ENCODE measurements at regions not wholly inside any gene's neighbourhood (a gene's known extent, or its start where the extent isn't known, plus 50 kb on each side); places are given as distances from the start of the nearest gene placed in this dataset.

DNA sequence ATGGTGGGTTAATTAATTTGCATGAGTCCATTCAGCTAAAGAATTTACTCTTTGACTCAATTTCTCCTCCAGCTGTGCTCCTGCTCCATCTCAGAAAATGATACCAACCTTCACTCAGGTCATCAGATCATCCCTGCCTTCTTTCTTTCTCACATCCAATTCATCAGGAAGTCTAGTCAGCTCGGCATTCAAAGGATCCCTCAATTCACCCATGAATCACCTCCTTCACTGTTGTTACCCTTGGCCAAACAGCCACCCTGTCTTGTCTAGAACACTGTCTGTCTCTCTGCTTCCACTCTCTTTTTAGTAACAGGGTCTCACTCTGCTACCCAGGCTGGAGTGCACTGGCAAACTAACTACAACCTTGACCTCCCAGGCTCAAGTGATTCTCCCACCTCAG is 337.4 kb upstream of the SFRP2 start:
- TF ChIP-seq, protein P1, sequence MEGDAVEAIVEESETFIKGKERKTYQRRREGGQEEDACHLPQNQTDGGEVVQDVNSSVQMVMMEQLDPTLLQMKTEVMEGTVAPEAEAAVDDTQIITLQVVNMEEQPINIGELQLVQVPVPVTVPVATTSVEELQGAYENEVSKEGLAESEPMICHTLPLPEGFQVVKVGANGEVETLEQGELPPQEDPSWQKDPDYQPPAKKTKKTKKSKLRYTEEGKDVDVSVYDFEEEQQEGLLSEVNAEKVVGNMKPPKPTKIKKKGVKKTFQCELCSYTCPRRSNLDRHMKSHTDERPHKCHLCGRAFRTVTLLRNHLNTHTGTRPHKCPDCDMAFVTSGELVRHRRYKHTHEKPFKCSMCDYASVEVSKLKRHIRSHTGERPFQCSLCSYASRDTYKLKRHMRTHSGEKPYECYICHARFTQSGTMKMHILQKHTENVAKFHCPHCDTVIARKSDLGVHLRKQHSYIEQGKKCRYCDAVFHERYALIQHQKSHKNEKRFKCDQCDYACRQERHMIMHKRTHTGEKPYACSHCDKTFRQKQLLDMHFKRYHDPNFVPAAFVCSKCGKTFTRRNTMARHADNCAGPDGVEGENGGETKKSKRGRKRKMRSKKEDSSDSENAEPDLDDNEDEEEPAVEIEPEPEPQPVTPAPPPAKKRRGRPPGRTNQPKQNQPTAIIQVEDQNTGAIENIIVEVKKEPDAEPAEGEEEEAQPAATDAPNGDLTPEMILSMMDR (IDR thresholded peaks at IDR 0.05): no peak
- no peak for TF ChIP-seq EZH2 (IDR thresholded peaks at IDR 0.05; ENCODE audit: borderline replicate concordance, insufficient read depth, low read depth, low read length, poor library complexity, severe bottlenecking)
- no peak overlapping the region for H3K9ac ChIP-seq (ENCODE audit: low read length)

DNA sequence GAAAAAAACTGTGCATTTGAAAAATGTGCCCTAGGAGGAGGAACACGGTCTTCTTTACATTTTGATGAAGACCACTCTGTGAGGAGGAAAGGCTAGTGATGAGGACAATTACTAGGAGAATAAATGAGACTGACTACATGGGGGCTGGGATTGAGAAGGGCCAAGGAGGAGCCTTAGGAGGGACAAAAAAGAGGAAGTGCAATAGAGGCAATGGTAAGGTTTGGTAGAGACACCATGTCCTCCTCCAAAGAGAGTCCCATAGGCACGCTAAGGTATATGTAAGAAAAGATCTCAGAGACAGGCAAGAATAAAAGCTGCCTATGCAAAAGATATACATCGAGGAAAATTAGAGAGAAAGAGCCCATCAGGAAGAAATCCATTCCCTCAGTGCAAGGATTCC is 336.5 kb upstream of the SFRP2 start:
- Mint-ChIP-seq H3K4me3 (no peak overlapping the region), H3K27ac (no peak overlapping the region), H3K4me1 (no peaks in the 10 kb centered on the region), H3K27me3 (peaks cover 8% of the 10 kb centered on the region), H3K9me3 (ENCODE audit: insufficient read depth) (peaks cover 7% of the 10 kb centered on the region)
- Histone ChIP-seq H3K4me2 (replicated peaks; ENCODE audit: low read depth, low read length, poor library complexity, severe bottlenecking) (no peak overlapping the region), H3K36me3 (replicated peaks in 1 of 2; ENCODE audit: control extremely low read depth in 1 of 2, control insufficient read depth in 1 of 2, extremely low read depth in 1 of 2, insufficient read depth in 2 of 2, low read length in 1 of 2) (no peaks in the 10 kb centered on the region), H3K27me3 (replicated peaks in 1 of 4; ENCODE audit: control extremely low read depth in 1 of 4, control insufficient read depth in 3 of 4, insufficient read depth in 4 of 4, low read length in 3 of 4) (no peaks in the 10 kb centered on the region), H3K27ac (ENCODE audit: low read length in 2 of 2) (no peak overlapping the region), H3K4me1 (ENCODE audit: control insufficient read depth in 2 of 2, insufficient read depth in 2 of 2, low read length in 2 of 2) (no peaks in the 10 kb centered on the region), H4K20me1 (ENCODE audit: control insufficient read depth, insufficient read depth, low read length, poor library complexity, severe bottlenecking) (no peaks in the 10 kb centered on the region), H3K4me3 (ENCODE audit: control extremely low read depth in 1 of 5, extremely low read depth in 1 of 5, insufficient read depth in 1 of 5, low read depth in 2 of 5, low read length in 4 of 5) (no peak overlapping the region), H3K9ac (ENCODE audit: low read length) (no peak overlapping the region), H2AFZ (ENCODE audit: insufficient read depth, low read depth, low read length, poor library complexity, severe bottlenecking) (no peak overlapping the region), H3K9me3 (ENCODE audit: control extremely low read depth in 1 of 3, control insufficient read depth in 2 of 3, insufficient read depth in 1 of 3, low read length in 2 of 3) (peaks cover 0 to 9% (median 0%) of the 10 kb centered on the region in 3 donors), H3K79me2 (ENCODE audit: control insufficient read depth, insufficient read depth, low read length) (no peaks in the 10 kb centered on the region)
- ChIA-PET POLR2A (no interaction called here), CTCF (no interaction called here)
- intact Hi-C loops (cut with micrococcal nuclease): no loop called here
- 72% methylated on average over 3 of the region's 3 CpGs for WGBS (ENCODE audit: insufficient coverage)
- no peak for ATAC-seq (ENCODE audit: low read depth)
- TF ChIP-seq EZH2 (IDR thresholded peaks at IDR 0.05; ENCODE audit: borderline replicate concordance, insufficient read depth, low read depth, low read length, poor library complexity, severe bottlenecking): no peak
- TF ChIP-seq, protein P1 (IDR thresholded peaks at IDR 0.05): no peak
- DNase-seq: no peak

More for the DNA sequence above, 337.4 kb upstream of the SFRP2 start:
- H2AFZ ChIP-seq (ENCODE audit: insufficient read depth, low read depth, low read length, poor library complexity, severe bottlenecking): no peak overlapping the region
- H3K27ac ChIP-seq (ENCODE audit: low read length in 2 of 2): no peak overlapping the region
- H3K4me3 ChIP-seq (ENCODE audit: control extremely low read depth in 1 of 5, extremely low read depth in 1 of 5, insufficient read depth in 1 of 5, low read depth in 2 of 5, low read length in 4 of 5): no peak overlapping the region
- intact Hi-C loops (cut with micrococcal nuclease): no loop called here
- no peak overlapping the region for H3K4me3 Mint-ChIP-seq
- peaks cover 8% of the 10 kb centered on the region for H3K27me3 Mint-ChIP-seq
- H3K9me3 Mint-ChIP-seq (ENCODE audit: insufficient read depth): peaks cover 7% of the 10 kb centered on the region
- ChIA-PET CTCF (no interaction called here), POLR2A (no interaction called here)
- ATAC-seq (ENCODE audit: low read depth) (no peak), DNase-seq (no peak)
- H4K20me1 ChIP-seq (ENCODE audit: control insufficient read depth, insufficient read depth, low read length, poor library complexity, severe bottlenecking): no peaks in the 10 kb centered on the region
- H3K4me2 ChIP-seq (replicated peaks; ENCODE audit: low read depth, low read length, poor library complexity, severe bottlenecking): no peak overlapping the region
- 92% methylated on average over 1 of the region's 1 CpG for WGBS (ENCODE audit: insufficient coverage)
- H3K9me3 ChIP-seq (ENCODE audit: control extremely low read depth in 1 of 3, control insufficient read depth in 2 of 3, insufficient read depth in 1 of 3, low read length in 2 of 3): peaks cover 0 to 9% (median 0%) of the 10 kb centered on the region in 3 donors
- no peaks in the 10 kb centered on the region for H3K79me2 ChIP-seq (ENCODE audit: control insufficient read depth, insufficient read depth, low read length)
- H3K27ac Mint-ChIP-seq: no peak overlapping the region
- H3K27me3 ChIP-seq (replicated peaks in 1 of 4; ENCODE audit: control extremely low read depth in 1 of 4, control insufficient read depth in 3 of 4, insufficient read depth in 4 of 4, low read length in 3 of 4): no peaks in the 10 kb centered on the region
- H3K4me1 ChIP-seq (ENCODE audit: control insufficient read depth in 2 of 2, insufficient read depth in 2 of 2, low read length in 2 of 2): no peaks in the 10 kb centered on the region
- H3K4me1 Mint-ChIP-seq: no peaks in the 10 kb centered on the region
- no peaks in the 10 kb centered on the region for H3K36me3 ChIP-seq (replicated peaks in 1 of 2; ENCODE audit: control extremely low read depth in 1 of 2, control insufficient read depth in 1 of 2, extremely low read depth in 1 of 2, insufficient read depth in 2 of 2, low read length in 1 of 2)
